Liver (tissue), 8 donors: ENCODE measurements at regions not wholly inside any gene's neighbourhood (a gene's known extent, or its start where the extent isn't known, plus 50 kb on each side); places are given as distances from the start of the nearest gene placed in this dataset.

Experiments used
- DNase-seq: peaks from one replicate; pipeline ENCODE4 v3.0.0-alpha.2; 2017; ENCODE audit warnings: low spot score
- H3K27ac ChIP-seq, 2 donors: one replicate each; pipeline ENCODE4 v1.7.0; 2013; ENCODE audit warnings: inconsistent platforms in 2 of 2, low read length in 2 of 2, control low read depth in 1 of 2, low read depth in 1 of 2, mild to moderate bottlenecking in 1 of 2
- H3K27me3 ChIP-seq, 4 donors: one replicate each; pipeline versions ENCODE4 v1.6.1 to v1.7.0; 2013; ENCODE audit warnings: low read length in 3 of 4, inconsistent platforms in 1 of 4, mild to moderate bottlenecking in 1 of 4, moderate library complexity in 1 of 4; ENCODE audit not compliant: control insufficient read depth in 4 of 4, insufficient read depth in 4 of 4
- H3K36me3 ChIP-seq, 4 donors: one replicate each; pipeline versions ENCODE4 v1.6.1 to v1.7.0; 2013; ENCODE audit warnings: low read length in 3 of 4, mild to moderate bottlenecking in 3 of 4, low read depth in 1 of 4, moderate library complexity in 1 of 4; ENCODE audit not compliant: control insufficient read depth in 4 of 4, insufficient read depth in 3 of 4
- H3K4me1 ChIP-seq, 4 donors: one replicate each; pipeline versions ENCODE4 v1.6.1 to v1.7.0; 2013; ENCODE audit warnings: low read length in 3 of 4, mild to moderate bottlenecking in 3 of 4, moderate library complexity in 1 of 4; ENCODE audit not compliant: control insufficient read depth in 4 of 4, insufficient read depth in 4 of 4
- H3K4me3 ChIP-seq, 3 donors: one replicate each; pipeline versions ENCODE4 v1.6.1 to v1.7.0; 2013; ENCODE audit warnings: low read length in 3 of 3, control low read depth in 1 of 3, low read depth in 1 of 3, mild to moderate bottlenecking in 1 of 3
- H3K9ac ChIP-seq, 2 donors: one replicate each; pipeline ENCODE4 v1.7.0; 2013; ENCODE audit warnings: low read length in 2 of 2, mild to moderate bottlenecking in 2 of 2, moderate library complexity in 2 of 2, control low read depth in 1 of 2, low read depth in 1 of 2
- H3K9me3 ChIP-seq, 4 donors: one replicate each; pipeline versions ENCODE4 v1.6.1 to v1.7.0; 2013; ENCODE audit warnings: low read length in 3 of 4; ENCODE audit not compliant: control insufficient read depth in 4 of 4
- EGR1 ChIP-seq, 2 donors: IDR thresholded peaks; 2 replicates each; pipeline ENCODE4 v1.6.1; 2016 to 2018; ENCODE audit warnings: antibody characterized with exemption in 2 of 2, low read depth in 2 of 2
- FOXA1 ChIP-seq: IDR thresholded peaks from 2 replicates; pipeline ENCODE4 v1.6.1; 2016; ENCODE audit warnings: antibody characterized with exemption
- FOXA2 ChIP-seq: IDR thresholded peaks from 2 replicates; pipeline ENCODE4 v1.6.1; 2016; ENCODE audit warnings: antibody characterized with exemption
- GABPA ChIP-seq, 2 donors: IDR thresholded peaks in 1 of 2; conservative IDR thresholded peaks in 1 of 2; 2 replicates each; pipeline ENCODE4 v1.6.1; 2016; ENCODE audit warnings: antibody characterized with exemption in 2 of 2, mild to moderate bottlenecking in 1 of 2, moderate library complexity in 1 of 2
- HNF4A ChIP-seq, 2 donors: conservative IDR thresholded peaks; 2 replicates each; pipeline ENCODE4 v1.6.1; 2016; ENCODE audit warnings: antibody characterized with exemption in 2 of 2, mild to moderate bottlenecking in 2 of 2
- HNF4G ChIP-seq: IDR thresholded peaks from 2 replicates; pipeline ENCODE4 v1.6.1; 2016; ENCODE audit warnings: antibody characterized with exemption
- JUND ChIP-seq, 2 donors: IDR thresholded peaks; 2 replicates each; pipeline ENCODE4 v1.6.1; 2016; ENCODE audit warnings: antibody characterized with exemption in 2 of 2
- NR2F2 ChIP-seq: IDR thresholded peaks from 2 replicates; pipeline ENCODE4 v1.6.1; 2016; ENCODE audit warnings: antibody characterized with exemption
- RAD21 ChIP-seq, 2 donors: IDR thresholded peaks; 2 replicates each; pipeline ENCODE4 v1.6.1; 2016; ENCODE audit warnings: antibody characterized with exemption in 2 of 2, mild to moderate bottlenecking in 2 of 2
- RXRA ChIP-seq, 2 donors: IDR thresholded peaks; 2 replicates each; pipeline ENCODE4 v1.6.1; 2017 to 2018; ENCODE audit warnings: antibody characterized with exemption in 2 of 2, mild to moderate bottlenecking in 1 of 2
- SP1 ChIP-seq: IDR thresholded peaks from 2 replicates; pipeline ENCODE4 v1.6.1; 2018; ENCODE audit warnings: antibody characterized with exemption, mild to moderate bottlenecking
- TAF1 ChIP-seq: conservative IDR thresholded peaks from 2 replicates; pipeline ENCODE4 v1.6.1; 2016; ENCODE audit warnings: antibody characterized with exemption, mild to moderate bottlenecking
- YY1 ChIP-seq: IDR thresholded peaks from 2 replicates; pipeline ENCODE4 v1.6.1; 2016; ENCODE audit warnings: antibody characterized with exemption, mild to moderate bottlenecking
- ZBTB33 ChIP-seq: IDR thresholded peaks from 2 replicates; pipeline ENCODE4 v1.6.1; 2016; ENCODE audit warnings: antibody characterized with exemption
- WGBS: extraction: QIAGEN DNeasy Blood & Tissue Kit; methylation state at CpG from one replicate; pipeline ENCODE4 v1.1.7; 2013; 5-methylcytosine and 5-hydroxymethylcytosine counted together
- TF ChIP-seq, protein P1 (sequence below): IDR thresholded peaks from 2 replicates; pipeline ENCODE4 v1.6.1; 2016; ENCODE audit warnings: antibody characterized with exemption, mild to moderate bottlenecking
- TF ChIP-seq, protein P2 (sequence below): IDR thresholded peaks from 2 replicates; pipeline ENCODE4 v1.6.1; 2016; ENCODE audit warnings: antibody characterized with exemption
- TF ChIP-seq, protein P3 (sequence below): fragments of 150-350 bp; IDR thresholded peaks from 2 replicates; pipeline ENCODE4 v1.5.1; 2017; ENCODE audit warnings: improper control_type of control experiment, low read depth, low read length; ENCODE audit not compliant: missing input control
- donor health status: healthy.
- donor health status: healthy.
- donor health status: healthy.
- donor health status: healthy.
- donor health status: healthy.

GRCh38 chr10:64762861-64763260 lies 1241.7 kb downstream of the REEP3 start:
- Histone ChIP-seq H3K4me1 (no peaks in the 10 kb centered on the region), H3K27ac (no peak overlapping the region), H3K36me3 (no peaks in the 10 kb centered on the region), H3K9ac (no peak overlapping the region), H3K27me3 (no peaks in the 10 kb centered on the region), H3K4me3 (no peak overlapping the region), H3K9me3 (no peaks in the 10 kb centered on the region)
- WGBS = 71% methylated on average over 4 of the region's 4 CpGs
- DNase-seq = no peak
- TF ChIP-seq NR2F2 = no peak
- TF ChIP-seq SP1 = no peak
- no peak for TF ChIP-seq EGR1 (IDR thresholded peaks at IDR 0.05; ENCODE audit: low read depth in 2 of 2)
- no peak for TF ChIP-seq FOXA2
- TF ChIP-seq GABPA (IDR thresholded peaks at IDR 0.05 in 1 of 2, conservative IDR thresholded peaks at IDR 0.05 in 1 of 2) = no peak
- no peak for TF ChIP-seq JUND (IDR thresholded peaks at IDR 0.05)
- TF ChIP-seq, protein P1, sequence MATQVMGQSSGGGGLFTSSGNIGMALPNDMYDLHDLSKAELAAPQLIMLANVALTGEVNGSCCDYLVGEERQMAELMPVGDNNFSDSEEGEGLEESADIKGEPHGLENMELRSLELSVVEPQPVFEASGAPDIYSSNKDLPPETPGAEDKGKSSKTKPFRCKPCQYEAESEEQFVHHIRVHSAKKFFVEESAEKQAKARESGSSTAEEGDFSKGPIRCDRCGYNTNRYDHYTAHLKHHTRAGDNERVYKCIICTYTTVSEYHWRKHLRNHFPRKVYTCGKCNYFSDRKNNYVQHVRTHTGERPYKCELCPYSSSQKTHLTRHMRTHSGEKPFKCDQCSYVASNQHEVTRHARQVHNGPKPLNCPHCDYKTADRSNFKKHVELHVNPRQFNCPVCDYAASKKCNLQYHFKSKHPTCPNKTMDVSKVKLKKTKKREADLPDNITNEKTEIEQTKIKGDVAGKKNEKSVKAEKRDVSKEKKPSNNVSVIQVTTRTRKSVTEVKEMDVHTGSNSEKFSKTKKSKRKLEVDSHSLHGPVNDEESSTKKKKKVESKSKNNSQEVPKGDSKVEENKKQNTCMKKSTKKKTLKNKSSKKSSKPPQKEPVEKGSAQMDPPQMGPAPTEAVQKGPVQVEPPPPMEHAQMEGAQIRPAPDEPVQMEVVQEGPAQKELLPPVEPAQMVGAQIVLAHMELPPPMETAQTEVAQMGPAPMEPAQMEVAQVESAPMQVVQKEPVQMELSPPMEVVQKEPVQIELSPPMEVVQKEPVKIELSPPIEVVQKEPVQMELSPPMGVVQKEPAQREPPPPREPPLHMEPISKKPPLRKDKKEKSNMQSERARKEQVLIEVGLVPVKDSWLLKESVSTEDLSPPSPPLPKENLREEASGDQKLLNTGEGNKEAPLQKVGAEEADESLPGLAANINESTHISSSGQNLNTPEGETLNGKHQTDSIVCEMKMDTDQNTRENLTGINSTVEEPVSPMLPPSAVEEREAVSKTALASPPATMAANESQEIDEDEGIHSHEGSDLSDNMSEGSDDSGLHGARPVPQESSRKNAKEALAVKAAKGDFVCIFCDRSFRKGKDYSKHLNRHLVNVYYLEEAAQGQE = no peak
- no peak for TF ChIP-seq RXRA (IDR thresholded peaks at IDR 0.05)
- TF ChIP-seq, protein P2, sequence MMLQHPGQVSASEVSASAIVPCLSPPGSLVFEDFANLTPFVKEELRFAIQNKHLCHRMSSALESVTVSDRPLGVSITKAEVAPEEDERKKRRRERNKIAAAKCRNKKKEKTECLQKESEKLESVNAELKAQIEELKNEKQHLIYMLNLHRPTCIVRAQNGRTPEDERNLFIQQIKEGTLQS = no peak
- TF ChIP-seq, protein P3, sequence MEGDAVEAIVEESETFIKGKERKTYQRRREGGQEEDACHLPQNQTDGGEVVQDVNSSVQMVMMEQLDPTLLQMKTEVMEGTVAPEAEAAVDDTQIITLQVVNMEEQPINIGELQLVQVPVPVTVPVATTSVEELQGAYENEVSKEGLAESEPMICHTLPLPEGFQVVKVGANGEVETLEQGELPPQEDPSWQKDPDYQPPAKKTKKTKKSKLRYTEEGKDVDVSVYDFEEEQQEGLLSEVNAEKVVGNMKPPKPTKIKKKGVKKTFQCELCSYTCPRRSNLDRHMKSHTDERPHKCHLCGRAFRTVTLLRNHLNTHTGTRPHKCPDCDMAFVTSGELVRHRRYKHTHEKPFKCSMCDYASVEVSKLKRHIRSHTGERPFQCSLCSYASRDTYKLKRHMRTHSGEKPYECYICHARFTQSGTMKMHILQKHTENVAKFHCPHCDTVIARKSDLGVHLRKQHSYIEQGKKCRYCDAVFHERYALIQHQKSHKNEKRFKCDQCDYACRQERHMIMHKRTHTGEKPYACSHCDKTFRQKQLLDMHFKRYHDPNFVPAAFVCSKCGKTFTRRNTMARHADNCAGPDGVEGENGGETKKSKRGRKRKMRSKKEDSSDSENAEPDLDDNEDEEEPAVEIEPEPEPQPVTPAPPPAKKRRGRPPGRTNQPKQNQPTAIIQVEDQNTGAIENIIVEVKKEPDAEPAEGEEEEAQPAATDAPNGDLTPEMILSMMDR = no peak
- no peak for TF ChIP-seq YY1
- no peak for TF ChIP-seq ZBTB33

- H3K4me3 ChIP-seq = no peak overlapping the region
- no peak overlapping the region for H3K27ac ChIP-seq
- H3K4me1 ChIP-seq = no peaks in the 10 kb centered on the region
- DNase-seq = no peak
- H3K27me3 ChIP-seq = no peaks in the 10 kb centered on the region
- WGBS = 46% methylated on average over 2 of the region's 2 CpGs
- no peaks in the 10 kb centered on the region for H3K36me3 ChIP-seq
- H3K9me3 ChIP-seq = no peaks in the 10 kb centered on the region
- H3K9ac ChIP-seq = no peak overlapping the region
- no peak for TF ChIP-seq ZBTB33
- TF ChIP-seq, protein P2 = no peak
- no peak for TF ChIP-seq FOXA1
- no peak for TF ChIP-seq RXRA (IDR thresholded peaks at IDR 0.05)
- no peak for TF ChIP-seq NR2F2
- no peak for TF ChIP-seq FOXA2
- TF ChIP-seq, protein P1 = no peak
- no peak for TF ChIP-seq EGR1 (IDR thresholded peaks at IDR 0.05; ENCODE audit: low read depth in 2 of 2)
- TF ChIP-seq HNF4A (conservative IDR thresholded peaks at IDR 0.05) = no peak
- TF ChIP-seq YY1 = no peak
- TF ChIP-seq TAF1 = no peak
- no peak for TF ChIP-seq HNF4G
- no peak for TF ChIP-seq SP1
- no peak for TF ChIP-seq RAD21 (IDR thresholded peaks at IDR 0.05)
Observed at GRCh38 chr10:64765498-64765897, 1244.3 kb downstream of the REEP3 start.
